Stomach (tissue), 4 donors: ENCODE measurements at regions not wholly inside any gene's neighbourhood (a gene's known extent, or its start where the extent isn't known, plus 50 kb on each side); places are given as distances from the start of the nearest gene placed in this dataset.

Experiments
- EP300 ChIP-seq: sonication (generic); formaldehyde crosslinking; IDR thresholded peaks from one replicate; pipeline ENCODE4 v1.6.1; 2017; ENCODE audit warnings: antibody characterized with exemption
- POLR2A ChIP-seq, 4 donors: fragments of 450-650 bp; IDR thresholded peaks; one replicate each; pipeline ENCODE4 v1.6.1; 2016; ENCODE audit warnings: antibody characterized with exemption in 4 of 4, control low read depth in 2 of 4, mild to moderate bottlenecking in 1 of 4, moderate library complexity in 1 of 4
- POLR2AphosphoS5 ChIP-seq, 3 donors: sonication (generic); formaldehyde crosslinking; IDR thresholded peaks; one replicate each; pipeline ENCODE4 v1.6.1; 2016; ENCODE audit warnings: antibody characterized with exemption in 3 of 3
- TF ChIP-seq, protein P1 (sequence below), 7 experiments: fragments of 450-650 bp in 4 of 7; fragments of 200-600 bp in 3 of 7; sonication (generic) in 3 of 7; IDR thresholded peaks; one replicate each; pipeline ENCODE4 v1.5.1; 2016 to 2019; ENCODE audit warnings: antibody characterized with exemption in 7 of 7, control low read depth in 2 of 7, mild to moderate bottlenecking in 1 of 7

GRCh38 chr18:54032412-54032811 lies 192.1 kb downstream of the MBD2 start:
- TF ChIP-seq, protein P1, sequence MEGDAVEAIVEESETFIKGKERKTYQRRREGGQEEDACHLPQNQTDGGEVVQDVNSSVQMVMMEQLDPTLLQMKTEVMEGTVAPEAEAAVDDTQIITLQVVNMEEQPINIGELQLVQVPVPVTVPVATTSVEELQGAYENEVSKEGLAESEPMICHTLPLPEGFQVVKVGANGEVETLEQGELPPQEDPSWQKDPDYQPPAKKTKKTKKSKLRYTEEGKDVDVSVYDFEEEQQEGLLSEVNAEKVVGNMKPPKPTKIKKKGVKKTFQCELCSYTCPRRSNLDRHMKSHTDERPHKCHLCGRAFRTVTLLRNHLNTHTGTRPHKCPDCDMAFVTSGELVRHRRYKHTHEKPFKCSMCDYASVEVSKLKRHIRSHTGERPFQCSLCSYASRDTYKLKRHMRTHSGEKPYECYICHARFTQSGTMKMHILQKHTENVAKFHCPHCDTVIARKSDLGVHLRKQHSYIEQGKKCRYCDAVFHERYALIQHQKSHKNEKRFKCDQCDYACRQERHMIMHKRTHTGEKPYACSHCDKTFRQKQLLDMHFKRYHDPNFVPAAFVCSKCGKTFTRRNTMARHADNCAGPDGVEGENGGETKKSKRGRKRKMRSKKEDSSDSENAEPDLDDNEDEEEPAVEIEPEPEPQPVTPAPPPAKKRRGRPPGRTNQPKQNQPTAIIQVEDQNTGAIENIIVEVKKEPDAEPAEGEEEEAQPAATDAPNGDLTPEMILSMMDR (IDR thresholded peaks at IDR 0.05), result no peak
- TF ChIP-seq POLR2A (IDR thresholded peaks at IDR 0.05) (no peak), POLR2AphosphoS5 (IDR thresholded peaks at IDR 0.05) (no peak), EP300 (no peak)
